ENCODE measurements at regions not wholly inside any gene's neighbourhood (a gene's known extent, or its start where the extent isn't known, plus 50 kb on each side); places are given as distances from the start of the nearest gene placed in this dataset.

DNA sequence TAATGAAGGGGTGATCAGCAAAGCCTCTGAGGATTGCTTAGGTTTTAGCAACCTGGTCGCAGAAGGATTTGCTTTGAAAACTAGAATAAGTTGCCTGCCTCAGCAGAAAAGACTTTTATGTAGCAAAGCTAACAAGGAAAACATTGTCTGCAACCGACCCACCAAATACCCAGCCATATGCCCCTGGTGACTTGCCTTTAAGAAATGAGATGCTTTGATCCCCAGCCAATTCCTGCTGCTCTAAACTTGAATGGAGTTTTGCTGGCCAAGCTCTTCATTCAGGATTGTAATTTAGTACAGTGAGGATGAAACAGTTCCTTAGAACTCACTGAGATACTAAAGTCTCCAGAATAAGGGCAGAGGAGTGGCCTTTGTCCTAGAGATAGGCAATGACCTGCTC, 139.8 kb upstream of the PROK2 start:
- TF ChIP-seq, protein P1, sequence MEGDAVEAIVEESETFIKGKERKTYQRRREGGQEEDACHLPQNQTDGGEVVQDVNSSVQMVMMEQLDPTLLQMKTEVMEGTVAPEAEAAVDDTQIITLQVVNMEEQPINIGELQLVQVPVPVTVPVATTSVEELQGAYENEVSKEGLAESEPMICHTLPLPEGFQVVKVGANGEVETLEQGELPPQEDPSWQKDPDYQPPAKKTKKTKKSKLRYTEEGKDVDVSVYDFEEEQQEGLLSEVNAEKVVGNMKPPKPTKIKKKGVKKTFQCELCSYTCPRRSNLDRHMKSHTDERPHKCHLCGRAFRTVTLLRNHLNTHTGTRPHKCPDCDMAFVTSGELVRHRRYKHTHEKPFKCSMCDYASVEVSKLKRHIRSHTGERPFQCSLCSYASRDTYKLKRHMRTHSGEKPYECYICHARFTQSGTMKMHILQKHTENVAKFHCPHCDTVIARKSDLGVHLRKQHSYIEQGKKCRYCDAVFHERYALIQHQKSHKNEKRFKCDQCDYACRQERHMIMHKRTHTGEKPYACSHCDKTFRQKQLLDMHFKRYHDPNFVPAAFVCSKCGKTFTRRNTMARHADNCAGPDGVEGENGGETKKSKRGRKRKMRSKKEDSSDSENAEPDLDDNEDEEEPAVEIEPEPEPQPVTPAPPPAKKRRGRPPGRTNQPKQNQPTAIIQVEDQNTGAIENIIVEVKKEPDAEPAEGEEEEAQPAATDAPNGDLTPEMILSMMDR (IDR thresholded peaks at IDR 0.05), result no peak
- TF ChIP-seq POLR2A (IDR thresholded peaks at IDR 0.05) (no peak), EP300 (IDR thresholded peaks at IDR 0.05) (no peak), POLR2AphosphoS5 (IDR thresholded peaks at IDR 0.05) (no peak)
